OCI-LY1 (cell line): ENCODE measurements at regions not wholly inside any gene's neighbourhood (a gene's known extent, or its start where the extent isn't known, plus 50 kb on each side); places are given as distances from the start of the nearest gene placed in this dataset.

Experiments used
- EZH2 ChIP-seq: fragments of 200-600 bp; sonication (generic), shearing (Covaris generic); IDR thresholded peaks from 2 replicates; pipeline ENCODE4 v1.8.0; 2017; ENCODE audit warnings: borderline replicate concordance, mixed run types, mild to moderate bottlenecking, antibody characterized with exemption, low read length, moderate library complexity, mixed read lengths
- TF ChIP-seq, protein P1 (sequence below): fragments of 200-600 bp; sonication (generic), shearing (Covaris generic); IDR thresholded peaks from 2 replicates; pipeline ENCODE4 v1.5.1; 2017; ENCODE audit warnings: mild to moderate bottlenecking, antibody characterized with exemption, low read length, moderate library complexity, mixed read lengths

DNA sequence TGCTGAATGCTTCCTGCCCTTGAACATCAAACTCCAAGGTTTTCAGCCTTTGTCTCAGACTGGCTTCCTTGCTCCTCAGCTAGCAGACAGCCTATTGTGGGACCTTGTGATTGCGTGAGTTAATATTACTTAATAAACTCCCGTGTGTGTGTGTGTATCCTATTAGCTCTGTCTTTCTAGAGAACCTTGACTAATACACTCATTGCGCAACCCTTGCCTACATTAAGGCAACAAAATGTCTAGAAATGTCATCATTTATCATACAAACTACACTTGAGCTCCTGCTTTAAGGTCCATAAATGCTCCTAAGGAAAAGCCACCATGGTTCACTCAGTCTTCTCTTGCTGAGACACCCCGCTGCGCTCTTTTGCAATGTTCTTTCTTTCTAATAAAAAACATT lies 2861.0 kb downstream of the PCDH9 start:
- TF ChIP-seq, protein P1, sequence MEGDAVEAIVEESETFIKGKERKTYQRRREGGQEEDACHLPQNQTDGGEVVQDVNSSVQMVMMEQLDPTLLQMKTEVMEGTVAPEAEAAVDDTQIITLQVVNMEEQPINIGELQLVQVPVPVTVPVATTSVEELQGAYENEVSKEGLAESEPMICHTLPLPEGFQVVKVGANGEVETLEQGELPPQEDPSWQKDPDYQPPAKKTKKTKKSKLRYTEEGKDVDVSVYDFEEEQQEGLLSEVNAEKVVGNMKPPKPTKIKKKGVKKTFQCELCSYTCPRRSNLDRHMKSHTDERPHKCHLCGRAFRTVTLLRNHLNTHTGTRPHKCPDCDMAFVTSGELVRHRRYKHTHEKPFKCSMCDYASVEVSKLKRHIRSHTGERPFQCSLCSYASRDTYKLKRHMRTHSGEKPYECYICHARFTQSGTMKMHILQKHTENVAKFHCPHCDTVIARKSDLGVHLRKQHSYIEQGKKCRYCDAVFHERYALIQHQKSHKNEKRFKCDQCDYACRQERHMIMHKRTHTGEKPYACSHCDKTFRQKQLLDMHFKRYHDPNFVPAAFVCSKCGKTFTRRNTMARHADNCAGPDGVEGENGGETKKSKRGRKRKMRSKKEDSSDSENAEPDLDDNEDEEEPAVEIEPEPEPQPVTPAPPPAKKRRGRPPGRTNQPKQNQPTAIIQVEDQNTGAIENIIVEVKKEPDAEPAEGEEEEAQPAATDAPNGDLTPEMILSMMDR, result no peak
- TF ChIP-seq EZH2, result no peak
